SJSA1 (cell line): ENCODE measurements at regions not wholly inside any gene's neighbourhood (a gene's known extent, or its start where the extent isn't known, plus 50 kb on each side); places are given as distances from the start of the nearest gene placed in this dataset.
A peak's percentile ranks its signal among the peaks of the same experiment; 100 is the strongest.

Source experiments
- DNase-seq, 2 experiments: peaks; one replicate each; pipeline ENCODE4 v3.0.0-alpha.2; 2015 to 2020; ENCODE audit warnings: low spot score in 2 of 2, low read depth in 1 of 2
- H3K27ac ChIP-seq: fragments of 250-450 bp; sonication (Bioruptor Pico); 2 replicates; pipeline ENCODE4 v1.5.1; 2020; ENCODE audit warnings: mild to moderate bottlenecking, moderate library complexity
- H3K27me3 ChIP-seq: fragments of 250-450 bp; sonication (Bioruptor Pico); replicated peaks from 2 replicates; pipeline ENCODE4 v1.5.1; 2020; ENCODE audit warnings: mild to moderate bottlenecking, moderate library complexity
- H3K36me3 ChIP-seq: fragments of 250-450 bp; sonication (Bioruptor Pico); 2 replicates; pipeline ENCODE4 v1.5.1; 2020; ENCODE audit warnings: mild to moderate bottlenecking
- H3K4me1 ChIP-seq: fragments of 250-450 bp; sonication (Bioruptor Pico); replicated peaks from 2 replicates; pipeline ENCODE4 v1.6.1; 2021; ENCODE audit warnings: mild to moderate bottlenecking
- H3K4me3 ChIP-seq: fragments of 250-450 bp; sonication (Bioruptor Pico); 2 replicates; pipeline ENCODE4 v1.5.1; 2020; ENCODE audit warnings: mild to moderate bottlenecking
- H3K9me3 ChIP-seq: fragments of 250-450 bp; sonication (Bioruptor Pico); replicated peaks from 2 replicates; pipeline ENCODE4 v1.5.1; 2020; ENCODE audit warnings: mild to moderate bottlenecking

DNA sequence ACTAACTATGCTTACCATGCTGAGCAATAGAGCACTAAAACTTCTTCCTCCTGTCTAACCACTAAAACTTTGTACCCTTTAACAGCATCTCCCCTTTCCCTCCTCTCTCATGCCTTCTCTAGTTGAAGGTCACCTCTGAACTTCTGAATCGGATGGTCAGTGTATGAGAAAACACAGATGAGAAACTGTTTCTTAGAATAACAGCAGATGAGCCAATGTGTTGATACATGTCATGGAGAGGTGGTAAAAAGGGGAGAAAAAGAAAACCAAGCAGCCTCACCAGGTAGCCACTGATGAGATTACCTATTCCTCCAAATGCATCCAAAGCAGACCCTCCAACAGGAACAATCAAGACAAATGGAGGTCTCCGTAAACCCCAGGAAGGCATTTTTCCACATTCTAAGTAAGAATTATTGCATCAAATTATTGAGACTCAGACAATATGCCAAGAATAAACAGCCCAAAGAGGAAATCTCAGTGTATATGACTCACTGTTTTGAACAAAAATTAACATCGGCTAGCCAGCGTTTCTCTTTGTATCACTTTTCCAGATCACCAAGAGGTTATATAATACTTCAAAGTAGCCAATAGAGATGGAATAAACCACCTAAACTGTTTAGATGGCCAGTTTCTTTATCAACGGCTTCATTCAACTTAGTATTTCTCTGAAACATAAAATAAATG is 793.3 kb upstream of the SOX9 start:
- no peaks in the 10 kb centered on the region; the same call in 1 of the 2 replicates for H3K9me3 ChIP-seq
- no peak overlapping the region for H3K4me3 ChIP-seq
- H3K27me3 ChIP-seq = no peaks in the 10 kb centered on the region
- no peaks in the 10 kb centered on the region for H3K36me3 ChIP-seq
- no peak for DNase-seq
- peaks cover 24% of the 10 kb centered on the region for H3K4me1 ChIP-seq
- no peak overlapping the region for H3K27ac ChIP-seq

DNA sequence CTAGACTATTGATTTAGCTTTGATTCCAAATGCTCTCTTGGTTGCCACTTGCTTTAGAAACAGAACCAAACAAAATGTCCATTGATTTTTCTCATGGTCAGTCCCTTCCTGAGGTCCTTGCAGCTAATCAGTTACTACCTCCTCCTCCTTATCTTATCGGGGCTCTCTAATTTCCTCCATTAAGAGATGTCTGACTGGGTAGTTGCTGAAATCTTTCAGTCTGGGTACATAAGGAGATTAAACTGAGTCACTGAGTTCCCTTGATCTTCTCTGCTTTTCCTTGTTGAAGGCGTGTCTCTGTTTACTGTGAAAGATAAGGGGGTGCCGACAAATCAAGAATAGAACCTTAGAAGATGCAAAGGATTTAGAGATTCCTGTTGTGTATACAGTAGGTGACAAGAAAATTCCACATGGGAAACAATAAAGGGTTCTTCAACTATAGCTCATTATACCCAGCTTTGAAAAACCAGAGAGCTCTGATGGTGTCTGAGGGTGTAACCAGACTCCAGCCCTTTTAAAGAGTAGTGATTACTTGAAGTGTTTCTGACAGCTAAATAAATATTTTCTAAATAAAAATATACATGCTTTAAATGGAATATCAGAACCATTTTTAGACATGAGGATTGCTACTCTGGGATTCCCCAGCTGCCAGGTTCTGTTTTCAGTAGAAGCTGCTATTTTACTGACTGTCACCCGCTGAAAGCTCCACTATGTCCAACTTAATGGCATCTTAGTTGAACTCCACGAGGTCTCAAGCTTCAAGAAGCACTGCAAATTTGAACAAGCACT is 791.3 kb upstream of the SOX9 start:
- Histone ChIP-seq H3K36me3 (no peaks in the 10 kb centered on the region), H3K4me1 (peaks cover 24% of the 10 kb centered on the region), H3K9me3 (no peaks in the 10 kb centered on the region; the same call in 1 of the 2 replicates), H3K27me3 (no peaks in the 10 kb centered on the region), H3K27ac (no peak overlapping the region), H3K4me3 (no peak overlapping the region)
- DNase-seq = no peak

DNA sequence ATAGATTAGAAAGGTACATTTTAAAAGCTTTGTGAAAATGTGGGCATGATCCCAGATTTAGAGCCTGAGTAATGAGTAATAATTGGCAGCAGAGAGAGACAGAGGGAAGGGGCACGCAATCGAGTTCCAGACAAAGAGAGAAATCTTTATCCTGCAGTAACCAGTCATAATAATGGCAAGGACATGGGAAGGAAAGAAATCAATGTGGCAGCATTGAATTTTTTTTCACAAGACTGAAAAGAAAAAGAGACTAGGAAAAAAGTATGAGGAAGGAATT is 790.8 kb upstream of the SOX9 start:
- Histone ChIP-seq H3K36me3 (no peaks in the 10 kb centered on the region), H3K4me3 (no peak overlapping the region), H3K9me3 (no peaks in the 10 kb centered on the region; the same call in 1 of the 2 replicates), H3K27ac (no peak overlapping the region), H3K4me1 (peaks cover 24% of the 10 kb centered on the region), H3K27me3 (no peaks in the 10 kb centered on the region)
- no peak for DNase-seq

DNA sequence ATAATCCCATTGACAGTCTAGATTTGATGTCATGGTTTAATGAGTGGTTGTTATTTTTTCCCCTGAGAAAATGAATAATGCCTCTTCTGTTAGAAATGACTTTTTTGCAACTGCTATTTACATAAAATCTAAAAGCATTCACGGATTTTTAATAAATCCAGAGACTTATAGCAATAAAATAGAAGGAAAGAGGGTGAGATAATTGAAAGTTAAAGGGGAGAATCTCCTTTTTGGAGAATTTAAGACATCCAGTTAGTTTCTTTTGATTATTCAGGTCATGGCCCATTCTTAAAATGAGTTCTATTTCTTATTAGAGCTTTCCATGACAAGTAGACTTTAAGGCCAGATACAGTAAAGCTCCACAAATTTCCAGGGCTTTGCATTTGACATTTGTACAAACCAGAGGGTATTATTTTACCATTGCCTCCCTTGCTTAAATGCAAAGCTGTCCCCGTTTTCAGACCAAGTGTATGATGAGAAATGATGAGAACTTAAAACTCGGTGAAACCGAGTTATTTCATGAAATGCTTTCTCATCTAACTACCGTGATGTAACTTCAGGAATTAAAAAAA is 789.0 kb upstream of the SOX9 start:
- Histone ChIP-seq H3K4me1 (peaks cover 9% of the 10 kb centered on the region), H3K4me3 (no peak overlapping the region), H3K9me3 (no peaks in the 10 kb centered on the region), H3K27ac (no peak overlapping the region), H3K36me3 (no peaks in the 10 kb centered on the region), H3K27me3 (no peaks in the 10 kb centered on the region)
- DNase-seq = no peak

DNA sequence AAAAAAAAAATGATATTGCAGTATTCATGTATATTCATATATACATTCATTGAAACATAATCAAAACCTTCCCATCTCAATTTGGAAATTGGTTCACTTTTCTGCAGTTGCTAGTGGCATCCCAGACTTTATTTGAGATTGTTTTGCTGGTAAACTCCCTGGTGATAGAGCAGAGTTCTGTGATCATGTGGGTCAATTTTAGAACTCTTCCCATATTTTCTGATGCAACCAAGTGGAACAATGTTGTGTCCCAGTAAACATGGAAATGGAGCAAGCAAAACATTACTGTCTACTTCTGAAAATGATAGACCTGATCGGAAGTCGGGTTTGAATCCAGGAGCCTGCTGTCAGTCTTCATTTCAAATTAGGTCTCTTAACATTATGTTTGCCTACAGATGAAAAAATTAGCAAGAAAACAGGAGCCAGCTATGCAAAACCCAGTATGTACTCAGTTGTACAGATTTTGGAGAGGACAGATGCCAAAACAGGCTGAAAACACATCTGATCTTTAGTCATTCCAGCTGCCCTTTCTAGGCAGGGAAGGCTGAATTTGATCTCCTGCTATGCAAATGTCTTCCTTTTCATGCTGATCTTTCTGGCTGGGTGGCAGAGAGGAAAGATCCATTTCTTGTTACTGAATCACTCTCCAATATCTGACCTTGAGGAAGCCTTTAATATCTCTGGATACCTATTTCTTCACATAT is 786.6 kb upstream of the SOX9 start:
- Histone ChIP-seq H3K27me3 (no peaks in the 10 kb centered on the region), H3K27ac (no peak overlapping the region), H3K9me3 (no peaks in the 10 kb centered on the region), H3K4me1 (no peaks in the 10 kb centered on the region), H3K36me3 (no peaks in the 10 kb centered on the region), H3K4me3 (no peak overlapping the region)
- DNase-seq = no peak

DNA sequence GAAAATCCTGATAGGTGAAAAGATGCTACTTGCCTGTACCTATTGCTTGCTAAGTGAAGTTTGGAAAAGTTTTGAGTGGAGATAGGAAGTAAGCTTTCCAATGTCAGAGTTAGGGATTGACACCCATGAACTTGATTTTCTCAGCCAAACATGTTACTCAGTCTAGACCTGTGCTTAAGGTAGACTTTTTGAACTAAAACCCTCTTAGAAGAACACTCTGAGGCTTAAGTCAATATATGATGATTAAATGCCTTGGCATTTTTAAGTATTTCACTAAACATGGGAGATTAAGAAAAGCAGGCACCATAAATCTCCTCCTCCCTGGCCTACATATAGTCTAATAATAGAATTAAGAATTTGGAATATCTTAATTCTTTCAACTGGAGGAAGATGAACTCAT is 785.6 kb upstream of the SOX9 start:
- Histone ChIP-seq H3K27ac (no peak overlapping the region), H3K27me3 (no peaks in the 10 kb centered on the region), H3K4me3 (no peak overlapping the region), H3K9me3 (0 out of 2 replicates have a peak, but pooled peaks cover 2% of the 10 kb centered on the region), H3K36me3 (no peaks in the 10 kb centered on the region), H3K4me1 (no peaks in the 10 kb centered on the region)
- no peak for DNase-seq

DNA sequence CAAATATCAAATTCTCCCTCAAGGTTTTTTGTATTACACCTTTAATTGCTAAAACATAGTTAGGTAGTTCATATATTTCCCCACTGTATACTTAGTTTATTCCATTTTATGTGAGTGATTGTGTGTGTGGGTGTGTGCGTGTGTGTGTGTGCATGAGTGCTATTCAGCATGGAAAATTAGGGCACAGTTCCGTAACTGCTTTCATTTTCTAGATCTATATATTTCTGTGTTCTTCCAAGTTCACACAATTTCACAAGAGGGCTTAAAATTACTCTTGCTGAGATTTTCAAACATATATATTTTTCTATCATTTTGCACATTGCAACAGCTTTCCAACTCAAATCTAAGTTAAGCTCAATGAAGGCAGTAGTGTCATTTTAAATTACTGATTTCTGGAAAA is 782.9 kb upstream of the SOX9 start:
- Histone ChIP-seq H3K4me1 (no peaks in the 10 kb centered on the region), H3K4me3 (no peak overlapping the region), H3K9me3 (0 out of 2 replicates have a peak, but pooled peaks cover 4% of the 10 kb centered on the region), H3K27me3 (no peaks in the 10 kb centered on the region), H3K36me3 (no peaks in the 10 kb centered on the region), H3K27ac (no peak overlapping the region)
- no peak for DNase-seq

DNA sequence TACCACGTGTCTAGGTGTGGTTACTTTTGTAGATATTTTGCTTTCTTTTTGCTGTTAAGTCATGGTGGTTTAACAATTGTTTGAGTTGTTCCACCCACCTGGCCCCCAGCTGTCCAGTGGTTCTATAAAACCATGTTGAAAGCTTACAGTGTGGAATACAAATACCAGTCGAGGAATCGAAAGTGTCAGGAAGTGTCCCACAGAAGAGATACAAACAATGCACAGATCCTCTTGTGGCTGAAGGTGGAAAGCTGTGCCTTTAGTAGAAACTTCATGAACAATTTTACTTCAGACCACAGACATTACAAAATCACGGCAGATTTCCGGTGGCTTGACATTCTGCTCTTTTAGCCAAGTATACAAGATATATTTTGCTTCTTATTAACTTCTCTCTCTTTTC is 782.4 kb upstream of the SOX9 start:
- no peaks in the 10 kb centered on the region for H3K27me3 ChIP-seq
- DNase-seq = peak in 1 of 2 experiments; percentile 18
- no peaks in the 10 kb centered on the region for H3K4me1 ChIP-seq
- H3K27ac ChIP-seq = no peak overlapping the region
- 0 out of 2 replicates have a peak, but pooled peaks cover 4% of the 10 kb centered on the region for H3K9me3 ChIP-seq
- peak overlapping the region; percentile 3; the same call in 1 of the 2 replicates for H3K4me3 ChIP-seq
- H3K36me3 ChIP-seq = no peaks in the 10 kb centered on the region

DNA sequence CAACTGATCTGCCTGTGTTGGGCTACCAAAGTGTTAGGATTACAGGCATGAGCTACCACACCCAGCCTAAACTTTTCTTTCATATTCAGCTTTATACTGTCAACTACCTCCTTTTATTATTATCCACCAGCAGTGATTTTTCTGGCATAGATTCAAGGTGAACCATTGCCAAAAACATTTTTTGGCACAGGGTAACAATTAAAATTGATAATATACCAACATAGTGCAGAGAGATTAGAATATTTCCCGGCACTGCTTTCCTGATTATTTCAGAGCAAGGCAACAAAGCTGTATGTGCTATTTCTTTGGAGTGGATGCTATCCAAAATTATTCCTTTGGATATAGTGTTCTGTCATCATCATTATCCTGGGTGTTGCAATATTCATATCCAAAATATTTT is 781.6 kb upstream of the SOX9 start:
- Histone ChIP-seq H3K27ac (no peak overlapping the region), H3K4me1 (no peaks in the 10 kb centered on the region), H3K9me3 (0 out of 2 replicates have a peak, but pooled peaks cover 4% of the 10 kb centered on the region), H3K27me3 (no peaks in the 10 kb centered on the region), H3K4me3 (no peak overlapping the region), H3K36me3 (no peaks in the 10 kb centered on the region)
- DNase-seq = no peak

DNA sequence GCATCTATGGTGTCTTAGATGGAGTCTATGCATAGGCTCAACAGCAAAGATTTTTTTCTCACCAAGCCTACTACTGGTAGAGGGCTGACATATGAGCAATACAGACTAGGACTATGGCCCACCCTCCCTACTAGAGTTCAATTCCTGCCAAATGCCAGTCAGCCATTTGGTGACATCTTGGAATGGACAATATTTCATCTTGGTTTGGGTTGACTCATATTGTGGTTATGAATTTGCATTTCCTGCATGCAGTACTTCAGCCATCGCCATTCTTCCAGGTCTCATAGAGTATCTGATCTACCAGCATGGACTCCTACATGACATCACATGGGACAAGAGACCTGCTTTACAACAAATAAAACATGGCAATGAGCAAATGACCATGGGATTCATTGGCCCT is 778.1 kb upstream of the SOX9 start:
- DNase-seq = no peak
- H3K36me3 ChIP-seq = no peaks in the 10 kb centered on the region
- H3K27ac ChIP-seq = no peak overlapping the region
- no peak overlapping the region for H3K4me3 ChIP-seq
- no peaks in the 10 kb centered on the region for H3K4me1 ChIP-seq
- no peaks in the 10 kb centered on the region for H3K27me3 ChIP-seq
- peaks cover 4% of the 10 kb centered on the region; the same call in 1 of the 2 replicates for H3K9me3 ChIP-seq

DNA sequence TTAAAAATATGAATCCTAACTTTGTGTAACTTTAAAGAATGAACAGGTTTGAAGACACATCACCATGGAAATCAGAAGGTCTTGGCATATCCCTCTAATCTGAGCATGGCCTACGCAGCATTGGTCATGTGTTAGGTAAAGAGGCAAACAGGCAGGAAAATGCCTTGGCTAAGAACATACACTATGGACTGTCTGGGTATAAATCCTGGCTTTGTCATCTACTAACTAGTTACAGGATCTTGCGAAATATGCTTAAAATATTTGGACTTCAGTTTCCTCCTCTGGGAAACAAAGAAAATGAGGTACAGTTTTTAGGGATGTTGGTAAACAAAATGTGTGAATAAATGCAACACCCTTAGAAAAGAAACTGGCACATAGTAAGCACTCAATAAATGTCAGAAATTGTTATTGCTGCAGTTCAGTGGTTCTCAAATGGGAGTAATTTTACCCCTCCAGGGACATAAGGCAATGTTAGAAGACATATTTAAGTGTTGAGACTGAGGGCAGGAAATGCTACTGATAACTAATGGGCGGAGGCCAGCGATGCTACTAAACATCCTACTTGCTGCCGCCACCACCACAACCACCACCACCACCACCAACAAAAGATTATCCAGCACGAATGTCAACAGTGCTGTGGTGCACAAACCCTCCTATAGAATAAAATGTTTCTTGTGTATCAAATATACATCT is 770.8 kb upstream of the SOX9 start:
- H3K4me3 ChIP-seq = no peak overlapping the region
- H3K9me3 ChIP-seq = no peaks in the 10 kb centered on the region; the same call in 1 of the 2 replicates
- no peak for DNase-seq
- H3K36me3 ChIP-seq = no peaks in the 10 kb centered on the region
- no peaks in the 10 kb centered on the region for H3K27me3 ChIP-seq
- H3K27ac ChIP-seq = no peak overlapping the region
- H3K4me1 ChIP-seq = no peaks in the 10 kb centered on the region

DNA sequence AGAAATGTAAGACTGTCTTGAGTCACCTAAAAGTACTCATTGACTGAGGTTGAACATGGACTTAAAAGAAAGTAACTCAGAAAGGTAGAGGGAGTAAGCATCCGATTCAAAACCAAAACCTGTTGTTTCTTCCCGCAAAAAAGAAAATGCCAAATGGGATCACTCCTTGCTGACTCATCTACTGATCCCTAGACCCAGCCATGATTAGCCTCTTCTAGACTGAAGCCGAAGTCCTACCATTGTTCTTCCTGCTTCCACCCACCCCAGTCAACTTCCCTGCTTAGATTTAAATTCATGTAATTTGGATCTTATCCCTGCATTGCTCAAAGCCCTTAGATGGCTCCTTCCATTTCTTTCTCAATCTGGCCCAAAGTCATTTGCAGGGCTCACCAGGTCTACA is 760.5 kb upstream of the SOX9 start:
- no peak overlapping the region for H3K4me3 ChIP-seq
- H3K9me3 ChIP-seq = peaks cover 8% of the 10 kb centered on the region
- H3K27me3 ChIP-seq = no peaks in the 10 kb centered on the region
- no peaks in the 10 kb centered on the region for H3K36me3 ChIP-seq
- no peak for DNase-seq
- H3K4me1 ChIP-seq = no peaks in the 10 kb centered on the region
- H3K27ac ChIP-seq = no peak overlapping the region

DNA sequence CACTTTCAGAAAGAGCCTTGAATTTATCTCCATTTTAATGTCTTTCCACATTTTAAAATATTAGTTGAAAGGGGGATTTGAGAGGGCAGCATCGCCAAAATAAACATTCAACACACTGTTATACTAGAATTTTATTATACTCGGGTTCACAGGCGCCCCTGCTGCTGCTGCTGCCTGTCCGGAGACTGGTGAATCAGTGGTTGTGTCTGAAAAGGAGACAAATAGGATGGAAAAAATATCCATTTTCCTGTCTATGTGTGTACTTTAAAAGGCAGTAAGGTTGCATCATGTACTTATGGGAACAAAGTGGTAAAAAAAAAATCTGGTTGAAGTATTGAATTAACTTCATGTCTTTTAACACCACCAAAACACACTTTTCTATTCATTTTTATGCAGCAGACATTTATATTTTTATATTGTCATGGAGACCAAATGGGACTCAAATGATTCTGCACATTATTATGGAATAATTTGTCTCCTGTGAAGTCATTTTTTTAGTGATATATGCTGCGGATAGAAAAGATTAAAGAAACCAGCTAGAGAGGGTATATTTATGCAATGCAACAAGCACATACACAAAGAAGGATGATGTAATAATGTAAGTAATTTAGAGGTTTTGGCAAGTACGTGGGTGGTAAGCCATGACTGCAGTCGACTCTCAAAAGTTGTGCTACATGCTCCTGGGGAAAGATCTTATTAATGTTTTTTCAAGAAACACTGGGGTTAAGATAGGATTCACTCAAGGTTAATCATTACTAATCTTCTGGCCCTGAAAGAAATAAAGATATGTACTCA is 759.0 kb upstream of the SOX9 start:
- Histone ChIP-seq H3K27ac (no peak overlapping the region), H3K27me3 (no peaks in the 10 kb centered on the region), H3K4me3 (no peak overlapping the region), H3K9me3 (peaks cover 8% of the 10 kb centered on the region), H3K4me1 (no peaks in the 10 kb centered on the region), H3K36me3 (no peaks in the 10 kb centered on the region)
- DNase-seq = no peak
